Liver (tissue), 7 donors: ENCODE measurements at regions not wholly inside any gene's neighbourhood (a gene's known extent, or its start where the extent isn't known, plus 50 kb on each side); places are given as distances from the start of the nearest gene placed in this dataset.

Experiments used
- DNase-seq: peaks from one replicate; pipeline ENCODE4 v3.0.0-alpha.2; 2017; ENCODE audit warnings: low spot score
- H3K27ac ChIP-seq, 2 donors: one replicate each; pipeline ENCODE4 v1.7.0; 2013; ENCODE audit warnings: inconsistent platforms in 2 of 2, low read length in 2 of 2, control low read depth in 1 of 2, low read depth in 1 of 2, mild to moderate bottlenecking in 1 of 2
- H3K27me3 ChIP-seq, 4 donors: one replicate each; pipeline versions ENCODE4 v1.6.1 to v1.7.0; 2013; ENCODE audit warnings: low read length in 3 of 4, inconsistent platforms in 1 of 4, mild to moderate bottlenecking in 1 of 4, moderate library complexity in 1 of 4; ENCODE audit not compliant: control insufficient read depth in 4 of 4, insufficient read depth in 4 of 4
- H3K36me3 ChIP-seq, 4 donors: one replicate each; pipeline versions ENCODE4 v1.6.1 to v1.7.0; 2013; ENCODE audit warnings: low read length in 3 of 4, mild to moderate bottlenecking in 3 of 4, low read depth in 1 of 4, moderate library complexity in 1 of 4; ENCODE audit not compliant: control insufficient read depth in 4 of 4, insufficient read depth in 3 of 4
- H3K4me1 ChIP-seq, 4 donors: one replicate each; pipeline versions ENCODE4 v1.6.1 to v1.7.0; 2013; ENCODE audit warnings: low read length in 3 of 4, mild to moderate bottlenecking in 3 of 4, moderate library complexity in 1 of 4; ENCODE audit not compliant: control insufficient read depth in 4 of 4, insufficient read depth in 4 of 4
- H3K4me3 ChIP-seq, 3 donors: one replicate each; pipeline versions ENCODE4 v1.6.1 to v1.7.0; 2013; ENCODE audit warnings: low read length in 3 of 3, control low read depth in 1 of 3, low read depth in 1 of 3, mild to moderate bottlenecking in 1 of 3
- H3K9ac ChIP-seq, 2 donors: one replicate each; pipeline ENCODE4 v1.7.0; 2013; ENCODE audit warnings: low read length in 2 of 2, mild to moderate bottlenecking in 2 of 2, moderate library complexity in 2 of 2, control low read depth in 1 of 2, low read depth in 1 of 2
- H3K9me3 ChIP-seq, 4 donors: one replicate each; pipeline versions ENCODE4 v1.6.1 to v1.7.0; 2013; ENCODE audit warnings: low read length in 3 of 4; ENCODE audit not compliant: control insufficient read depth in 4 of 4
- FOXA1 ChIP-seq: IDR thresholded peaks from 2 replicates; pipeline ENCODE4 v1.6.1; 2016; ENCODE audit warnings: antibody characterized with exemption
- FOXA2 ChIP-seq: IDR thresholded peaks from 2 replicates; pipeline ENCODE4 v1.6.1; 2016; ENCODE audit warnings: antibody characterized with exemption
- GABPA ChIP-seq, 2 donors: IDR thresholded peaks in 1 of 2; conservative IDR thresholded peaks in 1 of 2; 2 replicates each; pipeline ENCODE4 v1.6.1; 2016; ENCODE audit warnings: antibody characterized with exemption in 2 of 2, mild to moderate bottlenecking in 1 of 2, moderate library complexity in 1 of 2
- HNF4G ChIP-seq: IDR thresholded peaks from 2 replicates; pipeline ENCODE4 v1.6.1; 2016; ENCODE audit warnings: antibody characterized with exemption
- JUND ChIP-seq, 2 donors: IDR thresholded peaks; 2 replicates each; pipeline ENCODE4 v1.6.1; 2016; ENCODE audit warnings: antibody characterized with exemption in 2 of 2
- NR2F2 ChIP-seq: IDR thresholded peaks from 2 replicates; pipeline ENCODE4 v1.6.1; 2016; ENCODE audit warnings: antibody characterized with exemption
- RAD21 ChIP-seq, 2 donors: IDR thresholded peaks; 2 replicates each; pipeline ENCODE4 v1.6.1; 2016; ENCODE audit warnings: antibody characterized with exemption in 2 of 2, mild to moderate bottlenecking in 2 of 2
- RXRA ChIP-seq, 2 donors: IDR thresholded peaks; 2 replicates each; pipeline ENCODE4 v1.6.1; 2017 to 2018; ENCODE audit warnings: antibody characterized with exemption in 2 of 2, mild to moderate bottlenecking in 1 of 2
- TAF1 ChIP-seq: conservative IDR thresholded peaks from 2 replicates; pipeline ENCODE4 v1.6.1; 2016; ENCODE audit warnings: antibody characterized with exemption, mild to moderate bottlenecking
- YY1 ChIP-seq: IDR thresholded peaks from 2 replicates; pipeline ENCODE4 v1.6.1; 2016; ENCODE audit warnings: antibody characterized with exemption, mild to moderate bottlenecking
- WGBS: extraction: QIAGEN DNeasy Blood & Tissue Kit; methylation state at CpG from one replicate; pipeline ENCODE4 v1.1.7; 2013; 5-methylcytosine and 5-hydroxymethylcytosine counted together
- TF ChIP-seq, protein P1 (sequence below): IDR thresholded peaks from 2 replicates; pipeline ENCODE4 v1.6.1; 2016; ENCODE audit warnings: antibody characterized with exemption
- TF ChIP-seq, protein P2 (sequence below): IDR thresholded peaks from 2 replicates; pipeline ENCODE4 v1.6.1; 2016; ENCODE audit warnings: antibody characterized with exemption
- TF ChIP-seq, protein P3 (sequence below): IDR thresholded peaks from 2 replicates; pipeline ENCODE4 v1.6.1; 2016; ENCODE audit warnings: antibody characterized with exemption, mild to moderate bottlenecking
- donor health status: healthy.
- donor health status: healthy.
- donor health status: healthy.
- donor health status: healthy.

DNA sequence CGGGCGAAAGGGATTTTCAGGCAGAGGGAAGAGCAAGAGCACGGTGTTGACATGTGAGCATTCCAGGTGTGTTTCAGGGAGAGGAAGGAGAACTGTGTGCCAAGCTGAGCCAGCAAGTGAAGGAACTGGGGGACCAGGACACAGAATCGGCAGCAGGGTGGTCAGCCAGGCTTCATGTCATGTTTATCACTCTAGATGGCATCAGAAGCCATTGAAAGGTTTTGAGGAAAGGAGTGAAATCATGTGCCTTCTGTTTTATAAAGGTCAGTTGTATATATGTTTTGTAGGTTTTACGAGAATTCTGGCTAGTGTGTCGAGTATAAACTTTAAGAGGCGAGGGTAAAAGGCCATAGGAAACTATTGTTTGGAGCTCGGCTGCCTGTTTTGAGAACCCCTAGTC is 682.3 kb downstream of the TRIML1 start:
- Histone ChIP-seq H3K4me1 (no peaks in the 10 kb centered on the region), H3K36me3 (no peaks in the 10 kb centered on the region), H3K4me3 (no peak overlapping the region), H3K9ac (no peak overlapping the region), H3K9me3 (no peaks in the 10 kb centered on the region), H3K27me3 (no peaks in the 10 kb centered on the region), H3K27ac (no peak overlapping the region)
- TF ChIP-seq, protein P1, sequence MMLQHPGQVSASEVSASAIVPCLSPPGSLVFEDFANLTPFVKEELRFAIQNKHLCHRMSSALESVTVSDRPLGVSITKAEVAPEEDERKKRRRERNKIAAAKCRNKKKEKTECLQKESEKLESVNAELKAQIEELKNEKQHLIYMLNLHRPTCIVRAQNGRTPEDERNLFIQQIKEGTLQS: no peak
- TF ChIP-seq, protein P2, sequence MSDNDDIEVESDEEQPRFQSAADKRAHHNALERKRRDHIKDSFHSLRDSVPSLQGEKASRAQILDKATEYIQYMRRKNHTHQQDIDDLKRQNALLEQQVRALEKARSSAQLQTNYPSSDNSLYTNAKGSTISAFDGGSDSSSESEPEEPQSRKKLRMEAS: no peak
- TF ChIP-seq FOXA1 (no peak), JUND (IDR thresholded peaks at IDR 0.05) (no peak), YY1 (no peak), HNF4G (no peak), NR2F2 (no peak), FOXA2 (no peak)
- WGBS: 66% methylated on average over 8 of the region's 8 CpGs
- no peak for DNase-seq

DNA sequence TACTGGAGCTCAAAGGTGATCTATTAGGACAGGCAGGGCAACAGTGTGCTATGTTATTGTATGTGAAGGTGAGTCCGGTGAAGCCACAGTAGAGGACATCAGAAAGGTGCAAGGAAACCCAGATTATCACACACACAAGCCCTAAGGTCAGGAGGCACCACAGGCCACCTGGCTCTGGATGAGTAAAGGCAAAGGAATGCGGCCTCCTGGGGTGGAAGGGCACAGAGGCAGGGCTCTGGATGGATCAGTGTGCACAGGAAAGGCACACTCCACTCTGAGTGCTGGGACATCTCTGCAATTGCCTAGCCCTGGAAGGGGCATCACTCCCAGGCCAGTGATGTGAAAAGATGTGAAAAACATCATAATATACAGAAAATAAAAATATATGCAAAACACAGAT is 683.5 kb downstream of the TRIML1 start:
- Histone ChIP-seq H3K36me3 (no peaks in the 10 kb centered on the region), H3K9me3 (no peaks in the 10 kb centered on the region), H3K27me3 (no peaks in the 10 kb centered on the region), H3K4me3 (no peak overlapping the region), H3K27ac (no peak overlapping the region), H3K4me1 (no peaks in the 10 kb centered on the region), H3K9ac (no peak overlapping the region)
- TF ChIP-seq, protein P3, sequence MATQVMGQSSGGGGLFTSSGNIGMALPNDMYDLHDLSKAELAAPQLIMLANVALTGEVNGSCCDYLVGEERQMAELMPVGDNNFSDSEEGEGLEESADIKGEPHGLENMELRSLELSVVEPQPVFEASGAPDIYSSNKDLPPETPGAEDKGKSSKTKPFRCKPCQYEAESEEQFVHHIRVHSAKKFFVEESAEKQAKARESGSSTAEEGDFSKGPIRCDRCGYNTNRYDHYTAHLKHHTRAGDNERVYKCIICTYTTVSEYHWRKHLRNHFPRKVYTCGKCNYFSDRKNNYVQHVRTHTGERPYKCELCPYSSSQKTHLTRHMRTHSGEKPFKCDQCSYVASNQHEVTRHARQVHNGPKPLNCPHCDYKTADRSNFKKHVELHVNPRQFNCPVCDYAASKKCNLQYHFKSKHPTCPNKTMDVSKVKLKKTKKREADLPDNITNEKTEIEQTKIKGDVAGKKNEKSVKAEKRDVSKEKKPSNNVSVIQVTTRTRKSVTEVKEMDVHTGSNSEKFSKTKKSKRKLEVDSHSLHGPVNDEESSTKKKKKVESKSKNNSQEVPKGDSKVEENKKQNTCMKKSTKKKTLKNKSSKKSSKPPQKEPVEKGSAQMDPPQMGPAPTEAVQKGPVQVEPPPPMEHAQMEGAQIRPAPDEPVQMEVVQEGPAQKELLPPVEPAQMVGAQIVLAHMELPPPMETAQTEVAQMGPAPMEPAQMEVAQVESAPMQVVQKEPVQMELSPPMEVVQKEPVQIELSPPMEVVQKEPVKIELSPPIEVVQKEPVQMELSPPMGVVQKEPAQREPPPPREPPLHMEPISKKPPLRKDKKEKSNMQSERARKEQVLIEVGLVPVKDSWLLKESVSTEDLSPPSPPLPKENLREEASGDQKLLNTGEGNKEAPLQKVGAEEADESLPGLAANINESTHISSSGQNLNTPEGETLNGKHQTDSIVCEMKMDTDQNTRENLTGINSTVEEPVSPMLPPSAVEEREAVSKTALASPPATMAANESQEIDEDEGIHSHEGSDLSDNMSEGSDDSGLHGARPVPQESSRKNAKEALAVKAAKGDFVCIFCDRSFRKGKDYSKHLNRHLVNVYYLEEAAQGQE: no peak
- TF ChIP-seq, protein P1: no peak
- TF ChIP-seq GABPA (IDR thresholded peaks at IDR 0.05 in 1 of 2, conservative IDR thresholded peaks at IDR 0.05 in 1 of 2) (no peak), RXRA (IDR thresholded peaks at IDR 0.05) (no peak), NR2F2 (no peak), TAF1 (no peak), RAD21 (IDR thresholded peaks at IDR 0.05) (no peak), JUND (IDR thresholded peaks at IDR 0.05) (no peak), HNF4G (no peak)
- 41% methylated on average over 2 of the region's 2 CpGs for WGBS
- DNase-seq: no peak

DNA sequence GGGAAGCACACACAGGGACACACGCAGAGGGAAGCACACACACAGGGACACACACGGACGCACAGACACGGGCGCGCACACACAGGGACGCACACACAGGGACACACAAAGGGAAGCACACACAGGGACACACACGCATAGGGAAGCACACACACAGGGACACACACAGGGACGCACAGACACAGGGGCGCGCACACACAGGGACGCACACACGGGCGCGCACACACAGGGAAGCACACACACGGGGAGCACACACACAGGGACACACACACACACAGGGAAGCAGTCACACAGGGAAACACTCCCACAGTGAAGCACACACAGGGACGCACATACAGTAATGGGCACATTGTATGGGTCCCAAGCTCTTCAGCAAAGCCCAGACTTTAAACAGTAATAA is 685.3 kb downstream of the TRIML1 start:
- 94% methylated on average over 17 of the region's 17 CpGs for WGBS
- TF ChIP-seq YY1 (no peak), FOXA2 (no peak), GABPA (IDR thresholded peaks at IDR 0.05 in 1 of 2, conservative IDR thresholded peaks at IDR 0.05 in 1 of 2) (no peak), JUND (IDR thresholded peaks at IDR 0.05) (no peak), RXRA (IDR thresholded peaks at IDR 0.05) (no peak)
- TF ChIP-seq, protein P2: no peak
- Histone ChIP-seq H3K27me3 (no peaks in the 10 kb centered on the region), H3K4me3 (no peak overlapping the region), H3K9ac (no peak overlapping the region), H3K27ac (no peak overlapping the region), H3K9me3 (no peaks in the 10 kb centered on the region), H3K4me1 (no peaks in the 10 kb centered on the region), H3K36me3 (no peaks in the 10 kb centered on the region)
- DNase-seq: no peak
